H1 (cell line): ENCODE measurements at regions not wholly inside any gene's neighbourhood (a gene's known extent, or its start where the extent isn't known, plus 50 kb on each side); places are given as distances from the start of the nearest gene placed in this dataset.

Experiments used
- CTCF ChIA-PET: fragments of 300-600 bp; sonication (Branson Sonifier 250); formaldehyde crosslinking; loops from one replicate; lab custom pipeline; 2021; ENCODE audit not compliant: partially characterized antibody; lab: Charles Lee
- POLR2A ChIA-PET: fragments of 300-600 bp; sonication (Branson Sonifier 250); formaldehyde crosslinking; loops from one replicate; lab custom pipeline; 2021; ENCODE audit warnings: inconsistent platforms; ENCODE audit not compliant: partially characterized antibody; lab: Charles Lee
- DNase-seq, 2 experiments: peaks; one replicate each; pipeline versions ENCODE4 v3.0.0 to v3.0.0-alpha.2; 2010 to 2022; ENCODE audit warnings: low spot score in 2 of 2, low read depth in 1 of 2, mixed read lengths in 1 of 2
- FAIRE-seq: peaks from 2 replicates; lab custom pipeline; 2011; peaks lifted over from hg19 to GRCh38; lab: Jason Lieb, UNC
- H2AFZ ChIP-seq: 2 replicates; pipeline ENCODE4 v1.8.1; 2012; ENCODE audit warnings: low read length, inconsistent platforms
- H2AK5ac ChIP-seq: 2 replicates; pipeline ENCODE4 v1.6.1; 2013; ENCODE audit warnings: low read depth, low read length
- H2BK120ac ChIP-seq: replicated peaks from 2 replicates; pipeline ENCODE3; 2013; ENCODE audit warnings: low read depth, low read length, inconsistent platforms
- H2BK12ac ChIP-seq: 2 replicates; pipeline ENCODE4 v1.6.1; 2013; ENCODE audit warnings: low read depth, low read length
- H2BK15ac ChIP-seq: 2 replicates; pipeline ENCODE4 v1.6.1; 2013; ENCODE audit warnings: low read length
- H2BK20ac ChIP-seq: 2 replicates; pipeline ENCODE4 v1.6.1; 2013; ENCODE audit warnings: low read length
- H2BK5ac ChIP-seq: 2 replicates; pipeline ENCODE4 v1.6.1; 2013; ENCODE audit warnings: low read depth, low read length
- H3K14ac ChIP-seq: 2 replicates; pipeline ENCODE4 v1.6.1; 2013; ENCODE audit warnings: inconsistent platforms; ENCODE audit not compliant: insufficient read length
- H3K18ac ChIP-seq: 2 replicates; pipeline ENCODE4 v1.6.1; 2013; ENCODE audit warnings: low read length; ENCODE audit errors: extremely low read depth
- H3K23ac ChIP-seq: 2 replicates; pipeline ENCODE4 v1.6.1; 2013; ENCODE audit warnings: inconsistent platforms; ENCODE audit not compliant: insufficient read length
- H3K23me2 ChIP-seq: 2 replicates; pipeline ENCODE4 v1.6.1; 2013; ENCODE audit warnings: low read depth, low read length
- H3K27ac ChIP-seq: 2 replicates; pipeline ENCODE4 v1.6.1; 2011; ENCODE audit warnings: low read depth, low read length, inconsistent platforms
- H3K27me3 ChIP-seq, 4 experiments: replicated peaks in 1 of 4; 1 replicate in 1 of 4; 2 replicates in 3 of 4; pipeline versions ENCODE4 v1.6.1 to v1.8.1; 2011 to 2013; ENCODE audit warnings: low read length in 3 of 4, mild to moderate bottlenecking in 3 of 4, inconsistent platforms in 2 of 4, mixed read lengths in 2 of 4, moderate library complexity in 1 of 4; ENCODE audit not compliant: control insufficient read depth in 3 of 4, insufficient read depth in 3 of 4; ENCODE audit errors: extremely low read depth in 1 of 4
- H3K36me3 ChIP-seq, 4 experiments: 2 replicates each; pipeline versions ENCODE4 v1.6.1 to v1.8.1; 2011 to 2013; ENCODE audit warnings: mild to moderate bottlenecking in 4 of 4, low read length in 3 of 4, moderate library complexity in 2 of 4, control low read depth in 1 of 4, inconsistent platforms in 1 of 4; ENCODE audit not compliant: insufficient read depth in 4 of 4, control insufficient read depth in 2 of 4
- H3K4ac ChIP-seq: replicated peaks from 2 replicates; pipeline ENCODE3; 2013; ENCODE audit warnings: low read length, low read depth, mixed read lengths, inconsistent platforms; ENCODE audit not compliant: insufficient read length
- H3K4me1 ChIP-seq, 4 experiments: replicated peaks in 1 of 4; 1 replicate in 1 of 4; 2 replicates in 3 of 4; pipeline versions ENCODE4 v1.6.1 to v1.8.1; 2011 to 2013; ENCODE audit warnings: low read length in 3 of 4, inconsistent platforms in 2 of 4, mixed read lengths in 1 of 4; ENCODE audit not compliant: insufficient read depth in 4 of 4, control insufficient read depth in 3 of 4
- H3K4me2 ChIP-seq, 2 experiments: 2 replicates each; pipeline versions ENCODE4 v1.6.1 to v1.8.1; 2011 to 2013; ENCODE audit warnings: low read depth in 2 of 2, low read length in 2 of 2, control low read depth in 1 of 2, inconsistent platforms in 1 of 2, mild to moderate bottlenecking in 1 of 2; ENCODE audit not compliant: insufficient read depth in 1 of 2
- H3K4me3 ChIP-seq, 4 experiments: fragments of 200-600, 300-600 bp in 1 of 4; sonication (generic), shearing (Covaris generic), sonication (Bioruptor Twin) in 1 of 4; 2 replicates each; pipeline versions ENCODE4 v1.5.1 to v1.8.1; 2011 to 2016; ENCODE audit warnings: low read length in 4 of 4, low read depth in 3 of 4, control low read depth in 2 of 4, inconsistent platforms in 2 of 4, mild to moderate bottlenecking in 2 of 4, mixed read lengths in 1 of 4, moderate library complexity in 1 of 4; ENCODE audit not compliant: insufficient read depth in 2 of 4; ENCODE audit errors: extremely low read depth in 1 of 4
- H3K56ac ChIP-seq: replicated peaks from 2 replicates; pipeline ENCODE3; 2013; ENCODE audit warnings: low read depth, mild to moderate bottlenecking, mixed read lengths, low read length, inconsistent platforms; ENCODE audit not compliant: insufficient read length
- H3K79me1 ChIP-seq: 2 replicates; pipeline ENCODE4 v1.6.1; 2013; ENCODE audit warnings: low read depth, low read length, control low read depth
- H3K79me2 ChIP-seq, 2 experiments: 2 replicates each; pipeline versions ENCODE4 v1.6.1 to v1.8.1; 2012 to 2013; ENCODE audit warnings: low read length in 2 of 2, mild to moderate bottlenecking in 2 of 2, inconsistent platforms in 1 of 2; ENCODE audit not compliant: insufficient read depth in 2 of 2, control insufficient read depth in 1 of 2
- H3K9ac ChIP-seq, 4 experiments: replicated peaks in 1 of 4; 1 replicate in 1 of 4; 2 replicates in 3 of 4; pipeline versions ENCODE4 v1.6.1 to v1.8.1; 2011 to 2013; ENCODE audit warnings: low read depth in 3 of 4, low read length in 3 of 4, control low read depth in 2 of 4, mild to moderate bottlenecking in 2 of 4, moderate library complexity in 2 of 4, inconsistent platforms in 1 of 4; ENCODE audit errors: extremely low read depth in 1 of 4
- H3K9me3 ChIP-seq, 2 experiments: 2 replicates each; pipeline versions ENCODE4 v1.6.1 to v1.8.1; 2012 to 2013; ENCODE audit warnings: mild to moderate bottlenecking in 2 of 2, moderate library complexity in 2 of 2, control low read depth in 1 of 2, inconsistent platforms in 1 of 2, low read depth in 1 of 2, low read length in 1 of 2, mixed read lengths in 1 of 2; ENCODE audit not compliant: insufficient read depth in 2 of 2
- H4K20me1 ChIP-seq, 2 experiments: replicated peaks in 1 of 2; 2 replicates each; pipeline versions ENCODE3 to v1.8.1; 2011 to 2013; ENCODE audit warnings: inconsistent platforms in 2 of 2, low read length in 2 of 2, mild to moderate bottlenecking in 1 of 2; ENCODE audit not compliant: insufficient read depth in 2 of 2, control insufficient read depth in 1 of 2
- H4K5ac ChIP-seq: 2 replicates; pipeline ENCODE4 v1.6.1; 2013; ENCODE audit warnings: low read length, low read depth, mixed read lengths, inconsistent platforms; ENCODE audit not compliant: insufficient read length
- H4K8ac ChIP-seq: 2 replicates; pipeline ENCODE4 v1.8.0; 2013; ENCODE audit warnings: mild to moderate bottlenecking, moderate library complexity, low read length, inconsistent platforms; ENCODE audit not compliant: insufficient read depth; ENCODE audit errors: extremely low read depth
- H4K91ac ChIP-seq: replicated peaks from 2 replicates; pipeline ENCODE3; 2013; ENCODE audit warnings: low read length, mixed read lengths, inconsistent platforms; ENCODE audit not compliant: insufficient read length
- CHD2 ChIP-seq: IDR thresholded peaks from 2 replicates; pipeline ENCODE4 v1.6.1; 2012; ENCODE audit warnings: low read length, improper control_type of control experiment
- CREB1 ChIP-seq: IDR thresholded peaks from 2 replicates; pipeline ENCODE4 v1.6.1; 2012; ENCODE audit warnings: inconsistent platforms
- CTBP2 ChIP-seq: IDR thresholded peaks from 2 replicates; pipeline ENCODE4 v1.7.0; 2011; ENCODE audit warnings: borderline replicate concordance, mild to moderate bottlenecking, moderate library complexity, mixed read lengths, low read length; ENCODE audit not compliant: insufficient read depth, insufficient read length
- EZH2 ChIP-seq: fragments of 200-600 bp; sonication (generic); IDR thresholded peaks from 2 replicates; pipeline ENCODE4 v1.7.1; 2012; ENCODE audit warnings: low read depth, mild to moderate bottlenecking, moderate library complexity, low read length, inconsistent platforms; ENCODE audit not compliant: severe bottlenecking
- FOSL1 ChIP-seq: IDR thresholded peaks from 2 replicates; pipeline ENCODE4 v1.6.1; 2011; ENCODE audit warnings: mild to moderate bottlenecking, low read depth, low read length, moderate library complexity; ENCODE audit not compliant: insufficient read depth
- PHF8 ChIP-seq: fragments of 200-600 bp; sonication (generic); conservative IDR thresholded peaks from 2 replicates; pipeline ENCODE4 v1.7.1; 2012; ENCODE audit warnings: low read depth, mild to moderate bottlenecking, inconsistent platforms, low read length, moderate library complexity
- RBBP5 ChIP-seq: IDR thresholded peaks from 2 replicates; pipeline ENCODE4 v1.7.1; 2012; ENCODE audit warnings: low read depth, mild to moderate bottlenecking, inconsistent platforms, low read length, moderate library complexity, borderline replicate concordance
- SIN3A ChIP-seq, 2 experiments: IDR thresholded peaks in 1 of 2; conservative IDR thresholded peaks in 1 of 2; 2 replicates each; pipeline ENCODE4 v1.6.1; 2011 to 2012; ENCODE audit warnings: low read length in 2 of 2, improper control_type of control experiment in 1 of 2, low read depth in 1 of 2, mild to moderate bottlenecking in 1 of 2
- SP1 ChIP-seq: IDR thresholded peaks from 2 replicates; pipeline ENCODE4 v1.6.1; 2011; ENCODE audit warnings: low read depth, low read length
- ZNF274 ChIP-seq: IDR thresholded peaks from 2 replicates; pipeline ENCODE4 v1.7.0; 2012; ENCODE audit warnings: low read length, borderline replicate concordance; ENCODE audit errors: extremely low read depth
- WGBS, 2 experiments: shearing (Covaris generic) in 1 of 2; methylation state at CpG; one replicate each; pipeline versions ENCODE4 v1.1.6 to v1.1.7; 2013 to 2015; ENCODE audit warnings: low lambda C conversion rate in 2 of 2, mixed read lengths in 2 of 2, inconsistent platforms in 1 of 2, low coverage in 1 of 2, missing lambda C conversion rate in 1 of 2; ENCODE audit not compliant: insufficient replicate concordance in 2 of 2, insufficient coverage in 1 of 2, insufficient read length in 1 of 2; ENCODE audit errors: extremely low coverage in 1 of 2, missing lambda C conversion rate in 1 of 2; 5-methylcytosine and 5-hydroxymethylcytosine counted together

- H3K79me1 ChIP-seq, result no peaks in the 10 kb centered on the region
- peaks cover 0 to 8% (median 5%) of the 10 kb centered on the region in 4 experiments; a peak in 4 of 7 replicates for H3K4me1 ChIP-seq
- H3K9ac ChIP-seq, result no peak overlapping the region
- H2BK120ac ChIP-seq, result no peak overlapping the region
- no peak overlapping the region for H3K4me2 ChIP-seq
- H3K4ac ChIP-seq, result no peak overlapping the region
- no peak overlapping the region for H2BK15ac ChIP-seq
- H3K23me2 ChIP-seq, result no peaks in the 10 kb centered on the region
- no peak for TF ChIP-seq SIN3A (conservative IDR thresholded peaks at IDR 0.05 in 1 of 2, IDR thresholded peaks at IDR 0.05 in 1 of 2; ENCODE audit: low read depth in 1 of 2, low read length in 2 of 2)
- TF ChIP-seq CREB1, result no peak
- no peak for TF ChIP-seq RBBP5
- no peak for TF ChIP-seq PHF8
- no peak for TF ChIP-seq SP1
- TF ChIP-seq CTBP2, result no peak
- no peak for TF ChIP-seq FOSL1
- no peak for TF ChIP-seq EZH2
- TF ChIP-seq CHD2, result no peak
- TF ChIP-seq ZNF274, result no peak
- TF ChIP-seq, all 59 proteins: peak for 0
- H4K5ac ChIP-seq, result no peak overlapping the region
- H2AFZ ChIP-seq, result no peak overlapping the region
- ChIA-PET POLR2A (interaction anchor here (0.7 kb wide), 1 partner anchor 9 kb away, joined by 3 read pairs; no protein-coding TSS in a partner anchor), CTCF (interaction anchor here (0.9 to 2.6 kb wide), 4 partner anchors 23 to 48 kb away, joined by 3 to 10 read pairs (median 3); no protein-coding TSS in a partner anchor)
- no peaks in the 10 kb centered on the region for H3K36me3 ChIP-seq
- no peak overlapping the region for H4K91ac ChIP-seq
- DNase-seq (no peak), FAIRE-seq (no peak)
- no peak overlapping the region for H4K8ac ChIP-seq
- no peak overlapping the region for H3K23ac ChIP-seq
- H2BK20ac ChIP-seq, result no peak overlapping the region
- no peaks in the 10 kb centered on the region for H3K79me2 ChIP-seq
- WGBS, 2 experiments, result 89% methylated on average over 5 of the region's 5 CpGs; no CpG with 5 or more reads in 1 of the 2 experiments
- H2BK12ac ChIP-seq, result no peak overlapping the region
- no peak overlapping the region for H2AK5ac ChIP-seq
- no peak overlapping the region for H3K56ac ChIP-seq
- H3K27ac ChIP-seq, result no peak overlapping the region
- no peaks in the 10 kb centered on the region for H4K20me1 ChIP-seq
- no peak overlapping the region for H3K18ac ChIP-seq
- no peaks in the 10 kb centered on the region for H3K27me3 ChIP-seq
- H3K14ac ChIP-seq, result no peak overlapping the region
- no peak overlapping the region for H3K4me3 ChIP-seq
- no peak overlapping the region for H2BK5ac ChIP-seq
- no peaks in the 10 kb centered on the region for H3K9me3 ChIP-seq
These were observed 63.7 kb upstream of the UBE2Q2 start for GRCh38 chr15:75779504-75779903.
